ENCODE measurements at regions not wholly inside any gene's neighbourhood (a gene's known extent, or its start where the extent isn't known, plus 50 kb on each side); places are given as distances from the start of the nearest gene placed in this dataset.

DNA sequence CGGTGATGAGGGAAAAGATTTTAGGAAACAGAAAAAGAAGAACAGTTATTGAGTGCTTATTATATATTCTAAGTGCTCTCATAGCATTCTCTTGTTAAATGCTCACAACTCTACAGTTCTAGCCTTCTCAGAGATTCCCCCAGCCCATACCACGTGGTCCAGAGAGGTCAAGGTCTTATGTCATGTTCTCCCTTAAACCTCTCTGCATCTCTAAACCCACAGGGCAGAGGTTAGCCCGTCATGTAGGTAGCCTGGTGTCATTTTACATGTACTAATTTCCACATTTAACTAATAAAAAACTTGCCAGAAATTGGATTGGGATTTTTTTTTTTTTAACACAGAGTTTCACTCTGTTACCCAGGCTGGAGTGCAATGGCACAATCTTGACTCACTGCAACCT, 178.0 kb downstream of the CEMIP2 start:
- Histone ChIP-seq H3K9me3 (no peaks in the 10 kb centered on the region), H3K4me1 (ENCODE audit: low read depth) (no peaks in the 10 kb centered on the region), H3K36me3 (ENCODE audit: low read depth) (no peaks in the 10 kb centered on the region), H3K4me3 (no peak overlapping the region)
- ATAC-seq = no peak
- intact Hi-C loops (cut with DNase I, micrococcal nuclease) = no loop called here
- DNase-seq = no peak
- no peak for TF ChIP-seq CTCF (IDR thresholded peaks at IDR 0.05)

DNA sequence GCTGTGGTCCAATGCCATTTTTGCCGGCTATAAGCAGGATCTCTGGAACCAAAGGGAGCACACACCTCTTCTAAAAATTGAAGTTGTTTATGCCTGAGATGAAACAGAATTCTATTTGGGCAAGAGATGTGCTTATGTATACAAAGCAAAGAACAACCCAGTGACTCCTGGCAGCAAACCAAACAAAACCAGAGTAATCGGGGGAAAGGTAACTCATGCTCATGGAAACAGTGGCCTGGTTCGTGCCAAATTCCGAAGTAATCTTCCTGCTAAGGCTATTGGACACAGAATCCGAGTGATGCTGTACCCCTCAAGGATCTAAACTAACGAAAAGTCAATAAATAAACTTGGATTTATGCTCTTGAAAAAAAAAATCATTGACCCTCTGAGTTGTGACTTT, 178.7 kb downstream of the CEMIP2 start:
- Histone ChIP-seq H3K4me3 (no peak overlapping the region), H3K9me3 (no peaks in the 10 kb centered on the region), H3K4me1 (ENCODE audit: low read depth) (no peaks in the 10 kb centered on the region), H3K36me3 (ENCODE audit: low read depth) (no peaks in the 10 kb centered on the region)
- no peak for DNase-seq
- no peak for ATAC-seq
- intact Hi-C loops (cut with DNase I, micrococcal nuclease) = no loop called here
- no peak for TF ChIP-seq CTCF (IDR thresholded peaks at IDR 0.05)

DNA sequence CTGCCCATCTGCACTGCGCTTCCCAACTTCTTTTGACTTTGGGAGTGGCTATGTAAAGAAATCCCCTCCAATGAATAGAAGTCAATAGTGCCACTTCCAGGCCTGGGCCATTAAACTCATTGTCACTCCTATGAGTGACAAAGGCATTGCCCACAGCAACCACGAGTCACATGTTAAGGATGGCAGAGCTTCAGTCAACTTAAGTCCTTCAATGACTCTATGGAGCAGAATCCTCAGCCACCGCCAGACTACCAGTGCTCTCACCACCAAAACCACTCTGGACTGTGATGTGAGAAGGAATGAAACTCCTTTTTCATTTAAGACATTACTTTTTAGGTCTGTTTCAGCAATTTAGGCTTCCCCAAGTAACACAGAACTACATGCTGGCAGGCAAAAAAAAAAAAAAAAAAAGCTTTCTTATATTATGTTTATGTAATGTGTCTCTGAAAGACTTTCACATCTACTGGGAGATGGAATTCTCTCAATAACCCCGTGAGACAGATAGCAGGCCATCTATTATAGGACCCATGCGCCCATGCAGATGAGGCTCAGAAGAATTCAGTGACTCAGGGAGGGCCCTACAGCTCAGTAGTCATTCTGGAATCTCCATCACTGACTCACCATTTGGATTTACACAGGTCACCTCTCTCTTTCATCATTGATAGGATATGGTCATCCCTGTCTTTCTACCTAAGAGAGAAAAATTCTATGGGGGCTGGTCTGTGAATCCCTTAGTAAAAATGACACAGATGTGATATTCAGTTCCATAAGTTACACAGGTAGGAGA, 180.5 kb downstream of the CEMIP2 start:
- ATAC-seq = no peak
- no peak for DNase-seq
- Histone ChIP-seq H3K36me3 (ENCODE audit: low read depth) (no peaks in the 10 kb centered on the region), H3K4me1 (ENCODE audit: low read depth) (no peaks in the 10 kb centered on the region), H3K4me3 (no peak overlapping the region), H3K9me3 (no peaks in the 10 kb centered on the region)
- intact Hi-C loops (cut with DNase I, micrococcal nuclease) = no loop called here
- no peak for TF ChIP-seq CTCF (IDR thresholded peaks at IDR 0.05)

DNA sequence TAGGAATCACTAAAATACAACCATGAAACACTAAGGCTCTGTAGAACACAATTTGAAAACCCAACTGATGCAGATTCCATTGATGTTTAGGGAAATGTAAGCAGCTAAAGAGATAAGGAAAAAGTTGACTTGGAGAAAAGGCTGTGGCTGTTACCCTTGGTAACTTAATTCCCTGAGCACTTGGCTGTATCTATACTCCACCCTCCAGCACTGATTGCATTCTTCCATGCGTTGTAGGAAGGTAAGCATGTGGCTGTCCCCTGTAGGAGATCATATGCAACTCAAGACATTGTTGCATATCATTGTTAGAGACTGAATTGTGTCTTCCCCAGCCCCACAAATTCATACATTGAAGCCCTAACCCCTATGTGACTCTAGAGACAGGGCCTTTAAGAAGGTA, 184.5 kb downstream of the CEMIP2 start:
- no peaks in the 10 kb centered on the region for H3K36me3 ChIP-seq (ENCODE audit: low read depth)
- no peak for TF ChIP-seq CTCF (IDR thresholded peaks at IDR 0.05)
- intact Hi-C loops (cut with DNase I, micrococcal nuclease) = no loop called here
- ATAC-seq = no peak
- H3K4me3 ChIP-seq = no peak overlapping the region
- H3K9me3 ChIP-seq = no peaks in the 10 kb centered on the region
- DNase-seq = no peak
- no peaks in the 10 kb centered on the region for H3K4me1 ChIP-seq (ENCODE audit: low read depth)

- DNase-seq = no peak
- H3K36me3 ChIP-seq (ENCODE audit: low read depth) = no peaks in the 10 kb centered on the region
- H3K9me3 ChIP-seq = no peaks in the 10 kb centered on the region
- H3K4me1 ChIP-seq (ENCODE audit: low read depth) = no peaks in the 10 kb centered on the region
- ATAC-seq = no peak
- no peak overlapping the region for H3K4me3 ChIP-seq
- TF ChIP-seq CTCF (IDR thresholded peaks at IDR 0.05) = no peak
- intact Hi-C loops (cut with DNase I, micrococcal nuclease) = no loop called here
These were observed 186.0 kb downstream of the CEMIP2 start for GRCh38 chr9:71582347-71582746.

GRCh38 chr9:71581101-71581500, 187.2 kb downstream of the CEMIP2 start:
- H3K4me1 ChIP-seq (ENCODE audit: low read depth) = no peaks in the 10 kb centered on the region
- no peak for TF ChIP-seq CTCF (IDR thresholded peaks at IDR 0.05)
- DNase-seq = no peak
- ATAC-seq = no peak
- H3K36me3 ChIP-seq (ENCODE audit: low read depth) = no peaks in the 10 kb centered on the region
- intact Hi-C loops (cut with DNase I, micrococcal nuclease) = no loop called here
- H3K9me3 ChIP-seq = no peaks in the 10 kb centered on the region
- no peak overlapping the region for H3K4me3 ChIP-seq

All from mucosa of descending colon (tissue), 3 donors.